Body of pancreas (tissue), 4 donors: ENCODE measurements at regions not wholly inside any gene's neighbourhood (a gene's known extent, or its start where the extent isn't known, plus 50 kb on each side); places are given as distances from the start of the nearest gene placed in this dataset.

Experiments used
- CTCF ChIP-seq, 7 experiments: fragments of 450-650 bp in 4 of 7; fragments of 200-600 bp in 3 of 7; sonication (generic) in 3 of 7; IDR thresholded peaks; one replicate each; pipeline ENCODE4 v1.5.1; 2016 to 2019; ENCODE audit warnings: antibody characterized with exemption in 7 of 7
- POLR2A ChIP-seq, 3 donors: fragments of 450-650 bp; IDR thresholded peaks; one replicate each; pipeline ENCODE4 v1.6.1; 2016; ENCODE audit warnings: antibody characterized with exemption in 3 of 3, mild to moderate bottlenecking in 2 of 3

GRCh38 chr4:89496851-89497250 lies 189.3 kb upstream of the GPRIN3 start:
- TF ChIP-seq CTCF (IDR thresholded peaks at IDR 0.05) (no peak), POLR2A (IDR thresholded peaks at IDR 0.05) (no peak)
